Stimulated activated CD8-positive, alpha-beta memory T cell treated with anti-CD3 and anti-CD28 coated beads, Interleukin-7, amount 100 ng/mL, for 1 hour (primary cell): ENCODE measurements at regions not wholly inside any gene's neighbourhood (a gene's known extent, or its start where the extent isn't known, plus 50 kb on each side); places are given as distances from the start of the nearest gene placed in this dataset.
"Not testable (repeated sequence)": the region's sequence is repeated elsewhere in the genome, so short reads cannot be mapped to it uniquely, and the experiment has no call there.

Experiments used
- DNase-seq, 2 donors: peaks; one replicate each; pipeline ENCODE4 v3.0.0-alpha.2; 2020; ENCODE audit warnings: low read depth in 2 of 2

GRCh38 chr16:5166486-5166885 lies 68.9 kb upstream of the EEF2KMT start:
- no peak for DNase-seq

- not testable (repeated sequence) for DNase-seq
These were observed 67.8 kb upstream of the EEF2KMT start for GRCh38 chr16:5165429-5165828.

GRCh38 chr16:5162801-5163200 lies 65.2 kb upstream of the EEF2KMT start:
- not testable (repeated sequence) for DNase-seq

- not testable (repeated sequence) for DNase-seq
These were observed 64.3 kb upstream of the EEF2KMT start for GRCh38 chr16:5161888-5162287.

GRCh38 chr16:5160010-5160409 lies 62.4 kb upstream of the EEF2KMT start:
- DNase-seq, result not testable (repeated sequence)

GRCh38 chr16:5159537-5159936 lies 61.9 kb upstream of the EEF2KMT start:
- not testable (repeated sequence) for DNase-seq

- no peak for DNase-seq
These were observed 60.9 kb upstream of the EEF2KMT start for GRCh38 chr16:5158494-5158893.

GRCh38 chr16:5156486-5156885 lies 58.9 kb upstream of the EEF2KMT start:
- not testable (repeated sequence) for DNase-seq

- not testable (repeated sequence) for DNase-seq
These were observed 56.4 kb upstream of the EEF2KMT start for GRCh38 chr16:5154006-5154405.

- DNase-seq, result not testable (repeated sequence)
These were observed 53.8 kb upstream of the EEF2KMT start for GRCh38 chr16:5151409-5151808.
